Common myeloid progenitor, CD34-positive (primary cell): ENCODE measurements at regions not wholly inside any gene's neighbourhood (a gene's known extent, or its start where the extent isn't known, plus 50 kb on each side); places are given as distances from the start of the nearest gene placed in this dataset.

Experiments used
- CTCF ChIA-PET: fragments of 350-600 bp; sonication (Branson Sonifier 250); formaldehyde crosslinking; loops from one replicate; lab custom pipeline; 2021; ENCODE audit warnings: antibody characterized with exemption; lab: Charles Lee
- POLR2A ChIA-PET: fragments of 350-600 bp; sonication (Branson Sonifier 250); formaldehyde crosslinking; loops from one replicate; lab custom pipeline; 2021; ENCODE audit warnings: antibody characterized with exemption; lab: Charles Lee
- DNase-seq, 3 donors: peaks; one replicate each; pipeline versions ENCODE4 v3.0.0 to v3.0.0-alpha.2; 2013
- H3K27ac ChIP-seq, 2 experiments: 1 replicate in 1 of 2; 2 replicates in 1 of 2; pipeline ENCODE4 v1.7.0; 2013; ENCODE audit warnings: inconsistent platforms in 2 of 2, low read length in 2 of 2, mild to moderate bottlenecking in 2 of 2, low read depth in 1 of 2, moderate library complexity in 1 of 2; ENCODE audit not compliant: severe bottlenecking in 2 of 2, insufficient read depth in 1 of 2, poor library complexity in 1 of 2
- H3K27me3 ChIP-seq, 5 experiments: replicated peaks in 2 of 5; 1 replicate in 3 of 5; 2 replicates in 2 of 5; pipeline versions ENCODE4 v1.6.1 to v1.7.0; 2013; ENCODE audit warnings: low read length in 4 of 5, mild to moderate bottlenecking in 2 of 5, moderate library complexity in 2 of 5, inconsistent platforms in 1 of 5; ENCODE audit not compliant: insufficient read depth in 5 of 5, control insufficient read depth in 4 of 5
- H3K36me3 ChIP-seq, 4 experiments: 1 replicate in 2 of 4; 2 replicates in 2 of 4; pipeline versions ENCODE4 v1.6.1 to v1.7.0; 2013; ENCODE audit warnings: low read length in 3 of 4, control low read depth in 1 of 4, mild to moderate bottlenecking in 1 of 4; ENCODE audit not compliant: control insufficient read depth in 4 of 4, insufficient read depth in 4 of 4
- H3K4me1 ChIP-seq, 4 experiments: 1 replicate in 3 of 4; 2 replicates in 1 of 4; pipeline versions ENCODE4 v1.6.1 to v1.7.1; 2013; ENCODE audit warnings: low read length in 3 of 4, mild to moderate bottlenecking in 3 of 4, control low read depth in 1 of 4, inconsistent platforms in 1 of 4, moderate library complexity in 1 of 4; ENCODE audit not compliant: control insufficient read depth in 4 of 4, insufficient read depth in 4 of 4; ENCODE audit errors: control extremely low read depth in 1 of 4
- H3K4me3 ChIP-seq, 7 experiments: 1 replicate in 4 of 7; 2 replicates in 3 of 7; pipeline versions ENCODE4 v1.5.1 to v1.7.0; 2013; ENCODE audit warnings: mild to moderate bottlenecking in 7 of 7, low read length in 6 of 7, moderate library complexity in 6 of 7, inconsistent platforms in 2 of 7, low read depth in 2 of 7, control low read depth in 1 of 7; ENCODE audit not compliant: insufficient read depth in 4 of 7, control insufficient read depth in 1 of 7; ENCODE audit errors: extremely low read depth in 1 of 7
- H3K9me3 ChIP-seq, 5 experiments: 1 replicate in 4 of 5; 2 replicates in 1 of 5; pipeline versions ENCODE4 v1.6.1 to v1.7.1; 2013; ENCODE audit warnings: low read length in 4 of 5, mild to moderate bottlenecking in 2 of 5, inconsistent platforms in 1 of 5, low read depth in 1 of 5, moderate library complexity in 1 of 5; ENCODE audit not compliant: control insufficient read depth in 4 of 5, insufficient read depth in 2 of 5; ENCODE audit errors: control extremely low read depth in 1 of 5
- WGBS: methylation state at CpG from one replicate; pipeline ENCODE4 v1.1.5; 2013; ENCODE audit not compliant: insufficient coverage; 5-methylcytosine and 5-hydroxymethylcytosine counted together

DNA sequence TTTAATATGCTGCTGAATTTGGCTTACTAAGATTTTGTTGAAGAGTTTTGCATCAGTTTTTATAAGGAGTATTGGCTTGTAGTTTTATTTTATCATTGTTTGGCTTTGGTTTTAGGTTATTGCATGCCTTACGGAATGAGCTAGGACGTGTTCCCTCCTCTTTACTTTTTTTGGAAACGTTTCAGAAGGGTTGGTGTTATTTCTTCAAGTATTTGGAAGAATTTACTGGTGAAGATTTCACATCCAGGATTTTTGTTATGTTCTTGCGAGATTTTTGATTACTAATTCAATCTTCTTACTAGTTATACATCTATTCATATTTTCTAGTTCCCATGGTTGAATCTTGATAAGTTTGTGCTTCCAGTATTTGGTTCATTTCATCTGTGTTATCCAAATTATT is 823.2 kb downstream of the SLC6A15 start:
- H3K4me3 ChIP-seq, result no peak overlapping the region
- H3K9me3 ChIP-seq, result peaks cover 0 to 3% (median 0%) of the 10 kb centered on the region in 5 experiments
- no peak for DNase-seq
- ChIA-PET CTCF (no interaction called here), POLR2A (no interaction called here)
- no peaks in the 10 kb centered on the region for H3K27me3 ChIP-seq
- H3K4me1 ChIP-seq, result no peaks in the 10 kb centered on the region
- no peak overlapping the region for H3K27ac ChIP-seq
- H3K36me3 ChIP-seq, result no peaks in the 10 kb centered on the region
- no CpG with 5 or more reads among the region's 4 CpGs for WGBS

DNA sequence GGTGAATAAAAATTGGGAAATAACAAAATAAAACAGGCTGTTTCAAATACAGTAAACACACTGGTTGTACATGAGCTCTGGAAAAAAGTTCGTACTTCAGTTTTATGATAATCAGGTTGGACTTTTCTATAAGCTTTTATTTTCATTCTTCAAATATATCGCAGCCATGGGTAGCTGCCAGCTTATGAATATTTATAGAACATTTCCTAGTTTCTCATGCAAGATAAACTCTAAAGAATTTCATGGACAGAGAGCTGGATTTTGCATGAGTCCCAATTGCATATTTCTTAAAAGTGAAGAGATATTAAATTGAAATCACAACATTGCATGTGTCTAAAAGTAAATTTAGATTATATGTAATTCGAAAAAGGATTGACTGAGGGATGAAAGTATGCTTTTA is 827.6 kb downstream of the SLC6A15 start:
- POLR2A ChIA-PET, result no interaction called here
- H3K4me3 ChIP-seq, result no peak overlapping the region
- H3K4me1 ChIP-seq, result no peaks in the 10 kb centered on the region
- 100% methylated on average over 1 of the region's 3 CpGs for WGBS
- H3K9me3 ChIP-seq, result no peaks in the 10 kb centered on the region
- CTCF ChIA-PET, result no interaction called here
- no peak for DNase-seq
- no peaks in the 10 kb centered on the region for H3K27me3 ChIP-seq
- H3K36me3 ChIP-seq, result no peaks in the 10 kb centered on the region
- no peak overlapping the region for H3K27ac ChIP-seq

DNA sequence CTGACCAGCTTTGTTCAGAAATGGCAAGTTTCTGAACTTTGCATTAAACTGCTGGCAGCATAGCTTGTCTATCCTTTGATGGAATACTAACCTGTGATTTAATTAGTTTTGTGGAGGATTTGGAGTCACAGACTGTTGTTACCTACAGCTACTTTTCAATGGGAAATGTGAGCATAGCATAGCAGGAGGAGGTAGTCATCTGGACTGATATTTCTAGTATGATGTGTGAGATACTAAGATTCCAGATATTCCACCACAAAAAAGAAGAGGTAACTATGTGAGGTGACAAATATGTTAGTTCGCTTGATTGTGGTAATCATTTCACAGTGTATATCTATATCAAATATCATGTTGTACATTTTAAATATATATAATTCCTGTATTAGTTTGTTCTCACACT is 833.0 kb downstream of the SLC6A15 start:
- Histone ChIP-seq H3K9me3 (no peaks in the 10 kb centered on the region), H3K4me3 (no peak overlapping the region), H3K4me1 (no peaks in the 10 kb centered on the region), H3K27ac (no peak overlapping the region), H3K27me3 (no peaks in the 10 kb centered on the region), H3K36me3 (no peaks in the 10 kb centered on the region)
- no CpG with 5 or more reads among the region's 1 CpG for WGBS
- no peak for DNase-seq
- ChIA-PET POLR2A (no interaction called here), CTCF (no interaction called here)

DNA sequence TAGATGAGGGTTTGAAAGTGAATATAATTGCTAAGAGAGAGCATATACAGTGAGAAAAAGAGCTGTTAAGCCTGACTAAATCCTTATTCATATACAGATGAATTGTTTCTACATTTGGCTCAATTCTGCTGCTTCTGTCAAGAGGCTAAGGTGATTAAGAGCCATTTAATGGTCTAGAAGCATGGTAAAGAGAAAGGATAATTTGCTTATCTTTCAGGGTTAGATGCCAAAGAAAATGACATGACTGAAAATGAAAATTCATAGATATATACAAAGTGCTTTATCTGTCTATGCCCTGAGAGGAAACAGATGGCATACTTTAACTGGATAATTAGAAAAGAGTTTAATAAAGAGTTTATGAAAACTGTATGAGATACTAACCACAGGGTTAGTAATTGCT is 834.9 kb downstream of the SLC6A15 start:
- ChIA-PET CTCF (no interaction called here), POLR2A (no interaction called here)
- Histone ChIP-seq H3K36me3 (no peaks in the 10 kb centered on the region), H3K9me3 (no peaks in the 10 kb centered on the region), H3K27ac (no peak overlapping the region), H3K4me3 (no peak overlapping the region), H3K27me3 (no peaks in the 10 kb centered on the region), H3K4me1 (no peaks in the 10 kb centered on the region)
- DNase-seq, result no peak

DNA sequence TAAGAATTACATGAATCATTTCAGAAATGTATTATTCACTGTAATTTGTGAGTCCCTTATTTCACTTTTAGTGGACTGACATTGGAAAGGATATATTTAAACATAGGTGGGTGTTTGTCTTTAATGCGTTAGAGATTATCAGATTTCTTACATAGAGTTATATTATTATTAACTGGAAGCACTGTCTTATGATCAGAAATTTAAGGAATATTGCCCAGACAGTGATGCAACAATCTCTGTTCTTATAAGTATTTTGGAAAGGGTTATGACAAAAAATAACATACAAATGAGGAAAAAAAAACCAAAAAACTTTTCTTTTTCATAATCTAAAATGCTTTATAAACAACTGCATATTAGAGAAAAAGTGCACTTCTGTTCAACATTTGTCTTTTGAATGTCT is 836.6 kb downstream of the SLC6A15 start:
- no peaks in the 10 kb centered on the region for H3K9me3 ChIP-seq
- no peaks in the 10 kb centered on the region for H3K36me3 ChIP-seq
- POLR2A ChIA-PET, result no interaction called here

DNA sequence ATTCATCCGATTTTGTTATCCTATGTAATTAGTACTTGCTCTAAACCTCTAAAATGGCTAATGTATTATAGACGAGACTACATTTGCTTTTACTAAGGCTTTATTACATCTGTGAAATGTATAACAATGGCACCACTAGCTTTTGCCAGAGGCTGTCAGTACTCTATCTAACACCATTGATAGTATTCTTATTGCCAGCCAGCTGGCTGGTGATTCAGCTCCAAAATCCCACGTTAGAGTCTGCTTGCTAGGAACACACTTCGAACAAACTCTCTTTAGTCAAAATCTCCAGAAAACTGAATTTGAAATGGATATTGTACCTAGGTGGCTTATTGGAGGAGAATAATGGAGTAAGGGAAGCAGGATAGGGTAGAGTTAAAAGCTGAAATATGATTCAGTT is 839.2 kb downstream of the SLC6A15 start:
- H3K27me3 ChIP-seq, result no peaks in the 10 kb centered on the region
- H3K9me3 ChIP-seq, result no peaks in the 10 kb centered on the region
- ChIA-PET CTCF (no interaction called here), POLR2A (no interaction called here)
- no peaks in the 10 kb centered on the region for H3K36me3 ChIP-seq
- DNase-seq, result no peak
- no CpG with 5 or more reads among the region's 4 CpGs for WGBS
- no peak overlapping the region for H3K27ac ChIP-seq
- no peaks in the 10 kb centered on the region for H3K4me1 ChIP-seq
- no peak overlapping the region for H3K4me3 ChIP-seq

More for the DNA sequence above, 836.6 kb downstream of the SLC6A15 start:
- no CpG with 5 or more reads among the region's 1 CpG for WGBS
- Histone ChIP-seq H3K27ac (no peak overlapping the region), H3K4me1 (no peaks in the 10 kb centered on the region), H3K27me3 (no peaks in the 10 kb centered on the region), H3K4me3 (no peak overlapping the region)
- CTCF ChIA-PET, result no interaction called here
- DNase-seq, result no peak

DNA sequence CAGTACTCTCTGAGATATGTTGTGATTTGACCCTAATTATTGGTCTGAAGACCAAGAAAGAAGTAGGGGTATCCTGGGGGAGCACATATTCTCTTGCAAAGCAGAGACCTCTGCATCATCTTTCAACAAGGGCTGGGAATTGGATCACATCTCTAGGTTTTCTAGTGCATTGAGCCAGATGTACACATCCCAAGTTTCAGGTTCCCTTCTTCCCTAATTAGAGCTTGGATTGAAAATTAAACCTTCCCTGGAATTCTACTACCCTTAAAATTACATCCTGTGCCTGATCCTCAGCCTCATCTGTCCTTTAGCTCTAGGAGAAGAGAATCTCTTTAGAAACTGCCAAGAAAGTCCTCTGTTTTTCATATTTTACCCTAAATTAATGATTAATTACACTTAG is 839.6 kb downstream of the SLC6A15 start:
- DNase-seq, result no peak
- ChIA-PET POLR2A (no interaction called here), CTCF (no interaction called here)
- Histone ChIP-seq H3K4me3 (no peak overlapping the region), H3K27me3 (no peaks in the 10 kb centered on the region), H3K27ac (no peak overlapping the region), H3K4me1 (no peaks in the 10 kb centered on the region), H3K9me3 (no peaks in the 10 kb centered on the region), H3K36me3 (no peaks in the 10 kb centered on the region)

DNA sequence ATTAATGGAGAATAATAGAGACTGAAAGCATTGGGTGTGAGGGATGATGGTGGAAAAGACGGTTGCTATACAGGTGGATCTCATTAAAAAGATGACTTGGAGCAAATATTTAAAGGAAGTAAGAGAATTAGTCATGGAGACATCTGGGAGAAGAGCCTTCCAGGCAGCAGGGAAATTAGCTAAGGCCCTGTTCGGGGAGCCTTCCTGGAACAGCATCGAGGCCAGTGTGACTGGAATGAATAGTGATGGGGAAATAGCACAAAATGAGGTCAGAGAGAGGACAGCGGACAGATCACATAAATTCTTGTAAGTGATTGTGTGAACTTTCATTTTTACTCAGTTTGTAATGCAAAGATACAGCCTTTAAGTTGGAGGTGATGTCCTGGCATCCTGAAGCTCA is 842.3 kb downstream of the SLC6A15 start:
- WGBS, result 94% methylated on average over 4 of the region's 4 CpGs
- H3K4me1 ChIP-seq, result no peaks in the 10 kb centered on the region
- H3K4me3 ChIP-seq, result no peak overlapping the region
- POLR2A ChIA-PET, result no interaction called here
- no peak for DNase-seq
- CTCF ChIA-PET, result no interaction called here
- no peaks in the 10 kb centered on the region for H3K9me3 ChIP-seq
- H3K36me3 ChIP-seq, result no peaks in the 10 kb centered on the region
- no peak overlapping the region for H3K27ac ChIP-seq
- no peaks in the 10 kb centered on the region for H3K27me3 ChIP-seq
